ENCODE measurements at regions not wholly inside any gene's neighbourhood (a gene's known extent, or its start where the extent isn't known, plus 50 kb on each side); places are given as distances from the start of the nearest gene placed in this dataset.
A peak's percentile ranks its signal among the peaks of the same experiment; 100 is the strongest.

GRCh38 chr12:92650228-92650822 lies 52.5 kb upstream of the PLEKHG7 start:
- DNase-seq (ENCODE audit: low spot score), result no peak

GRCh38 chr12:92649511-92650227 lies 53.1 kb upstream of the PLEKHG7 start:
- DNase-seq (ENCODE audit: low spot score), result peak; percentile 84

- no peak for DNase-seq (ENCODE audit: low spot score)
These were observed 54.4 kb upstream of the PLEKHG7 start for GRCh38 chr12:92648242-92649031.

- no peak for DNase-seq (ENCODE audit: low spot score)
These were observed 61.5 kb upstream of the PLEKHG7 start for GRCh38 chr12:92641291-92641690.

- no peak for DNase-seq (ENCODE audit: low spot score)
These were observed 62.1 kb upstream of the PLEKHG7 start for GRCh38 chr12:92640691-92641090.

- DNase-seq (ENCODE audit: low spot score), result no peak
These were observed 63.8 kb upstream of the PLEKHG7 start for GRCh38 chr12:92639017-92639416.

GRCh38 chr12:92634730-92635129 lies 68.1 kb upstream of the PLEKHG7 start:
- no peak for DNase-seq (ENCODE audit: low spot score)

GRCh38 chr12:92634202-92634601 lies 68.6 kb upstream of the PLEKHG7 start:
- no peak for DNase-seq (ENCODE audit: low spot score)

GRCh38 chr12:92630968-92631367 lies 71.8 kb upstream of the PLEKHG7 start:
- no peak for DNase-seq (ENCODE audit: low spot score)

- DNase-seq (ENCODE audit: low spot score), result peak; percentile 54
These were observed 73.3 kb upstream of the PLEKHG7 start for GRCh38 chr12:92629349-92630065.

- DNase-seq (ENCODE audit: low spot score), result no peak
These were observed 74.3 kb upstream of the PLEKHG7 start for GRCh38 chr12:92628476-92628875.

- no peak for DNase-seq (ENCODE audit: low spot score)
These were observed 75.3 kb upstream of the PLEKHG7 start for GRCh38 chr12:92627511-92627910.

- DNase-seq (ENCODE audit: low spot score), result no peak
These were observed 77.0 kb upstream of the PLEKHG7 start for GRCh38 chr12:92625639-92626310.

GRCh38 chr12:92624236-92624635 lies 78.6 kb upstream of the PLEKHG7 start:
- peak; percentile 23 for DNase-seq (ENCODE audit: low spot score)

- no peak for DNase-seq (ENCODE audit: low spot score)
These were observed 79.4 kb upstream of the PLEKHG7 start for GRCh38 chr12:92623386-92623785.

- no peak for DNase-seq (ENCODE audit: low spot score)
These were observed 81.0 kb upstream of the PLEKHG7 start for GRCh38 chr12:92621833-92622232.

- DNase-seq (ENCODE audit: low spot score), result no peak
These were observed 81.5 kb upstream of the PLEKHG7 start for GRCh38 chr12:92621312-92621711.

GRCh38 chr12:92619730-92620684 lies 82.8 kb upstream of the PLEKHG7 start:
- no peak for DNase-seq (ENCODE audit: low spot score)

GRCh38 chr12:92619026-92619425 lies 83.8 kb upstream of the PLEKHG7 start:
- DNase-seq (ENCODE audit: low spot score), result no peak

GRCh38 chr12:92615703-92616102 lies 87.1 kb upstream of the PLEKHG7 start:
- no peak for DNase-seq (ENCODE audit: low spot score)

Data from umbilical cord (tissue), 1 donor.